HEK293 (cell line): ENCODE measurements at regions not wholly inside any gene's neighbourhood (a gene's known extent, or its start where the extent isn't known, plus 50 kb on each side); places are given as distances from the start of the nearest gene placed in this dataset.

Experiments used
- CTCF ChIP-seq: fragments of 450-650 bp; formaldehyde crosslinking; IDR thresholded peaks from 2 replicates; pipeline ENCODE4 v1.5.1; 2016; ENCODE audit warnings: missing biosample characterization, missing genetic modification characterization
- ZNF518A ChIP-seq: fragments of 450-650 bp; formaldehyde crosslinking; conservative IDR thresholded peaks from 2 replicates; pipeline ENCODE4 v1.5.1; 2016; ENCODE audit warnings: low read depth, missing biosample characterization, missing genetic modification characterization

GRCh38 chr22:25375683-25376082, 156.2 kb downstream of the CRYBB2 start:
- TF ChIP-seq CTCF (tag by site-specific recombination) (no peak), ZNF518A (tag by site-specific recombination) (no peak)
